Islet precursor cell (in vitro differentiated cells): ENCODE measurements at regions not wholly inside any gene's neighbourhood (a gene's known extent, or its start where the extent isn't known, plus 50 kb on each side); places are given as distances from the start of the nearest gene placed in this dataset.
"Not testable (repeated sequence)": the region's sequence is repeated elsewhere in the genome, so short reads cannot be mapped to it uniquely, and the experiment has no call there.

Experiments used
- DNase-seq: peaks from one replicate; pipeline ENCODE4 v3.0.0-alpha.2; 2018

GRCh38 chr14:106024983-106025604 lies 498.7 kb downstream of the TMEM121 start:
- no peak for DNase-seq

GRCh38 chr14:106026026-106026425 lies 499.6 kb downstream of the TMEM121 start:
- DNase-seq = no peak

- not testable (repeated sequence) for DNase-seq
These were observed 501.4 kb downstream of the TMEM121 start for GRCh38 chr14:106027759-106028158.

- no peak for DNase-seq
These were observed 503.6 kb downstream of the TMEM121 start for GRCh38 chr14:106029959-106030358.

- DNase-seq = no peak
These were observed 511.0 kb downstream of the TMEM121 start for GRCh38 chr14:106037380-106037779.

- no peak for DNase-seq
These were observed 511.9 kb downstream of the TMEM121 start for GRCh38 chr14:106038263-106038662.

- DNase-seq = no peak
These were observed 513.0 kb downstream of the TMEM121 start for GRCh38 chr14:106039400-106039799.

GRCh38 chr14:106044515-106044914 lies 518.1 kb downstream of the TMEM121 start:
- DNase-seq = no peak

- no peak for DNase-seq
These were observed 518.7 kb downstream of the TMEM121 start for GRCh38 chr14:106044949-106045596.

GRCh38 chr14:106051796-106052195 lies 525.4 kb downstream of the TMEM121 start:
- DNase-seq = no peak

- DNase-seq = no peak
These were observed 528.9 kb downstream of the TMEM121 start for GRCh38 chr14:106055289-106055688.

- DNase-seq = no peak
These were observed 532.0 kb downstream of the TMEM121 start for GRCh38 chr14:106058342-106058741.

GRCh38 chr14:106060276-106060975 lies 534.0 kb downstream of the TMEM121 start:
- no peak for DNase-seq

- DNase-seq = not testable (repeated sequence)
These were observed 535.6 kb downstream of the TMEM121 start for GRCh38 chr14:106061877-106062500.

GRCh38 chr14:106062502-106063272 lies 536.3 kb downstream of the TMEM121 start:
- DNase-seq = no peak

- no peak for DNase-seq
These were observed 541.6 kb downstream of the TMEM121 start for GRCh38 chr14:106067935-106068334.

- DNase-seq = no peak
These were observed 543.6 kb downstream of the TMEM121 start for GRCh38 chr14:106069804-106070625.

- DNase-seq = no peak
These were observed 554.5 kb downstream of the TMEM121 start for GRCh38 chr14:106080922-106081321.

GRCh38 chr14:106081721-106082120 lies 555.3 kb downstream of the TMEM121 start:
- not testable (repeated sequence) for DNase-seq

- DNase-seq = no peak
These were observed 556.7 kb downstream of the TMEM121 start for GRCh38 chr14:106083082-106083481.

- no peak for DNase-seq
These were observed 561.5 kb downstream of the TMEM121 start for GRCh38 chr14:106087837-106088236.

- DNase-seq = not testable (repeated sequence)
These were observed 562.5 kb downstream of the TMEM121 start for GRCh38 chr14:106088860-106089259.
